ENCODE measurements at regions not wholly inside any gene's neighbourhood (a gene's known extent, or its start where the extent isn't known, plus 50 kb on each side); places are given as distances from the start of the nearest gene placed in this dataset.

- TF ChIP-seq ZNF645 (tag by site-specific recombination; IDR thresholded peaks at IDR 0.05), result no peak
- no peak for TF ChIP-seq ZNF660 (tag by site-specific recombination; IDR thresholded peaks at IDR 0.05)
- no peak for TF ChIP-seq CTCF (tag by site-specific recombination; IDR thresholded peaks at IDR 0.05)
- TF ChIP-seq GLI2 (tag by site-specific recombination; IDR thresholded peaks at IDR 0.05; ENCODE audit: borderline replicate concordance, low read depth), result no peak
- TF ChIP-seq ZNF785 (tag by site-specific recombination; IDR thresholded peaks at IDR 0.05), result no peak
- TF ChIP-seq ZNF274 (IDR thresholded peaks at IDR 0.05; ENCODE audit: low read length), result no peak
- no peak for TF ChIP-seq ZNF274 (tag by site-specific recombination; IDR thresholded peaks at IDR 0.05; ENCODE audit: borderline replicate concordance)
- TF ChIP-seq ZNF248 (tag by site-specific recombination; IDR thresholded peaks at IDR 0.05), result no peak
- no peak for TF ChIP-seq ZNF239 (tag by site-specific recombination; IDR thresholded peaks at IDR 0.05)
- no peak for TF ChIP-seq ZNF121 (tag by site-specific recombination; IDR thresholded peaks at IDR 0.05)
These were observed 413.1 kb upstream of the ARGLU1 start for GRCh38 chr13:106981051-106981450.
